WTC11 (cell line): ENCODE measurements at regions not wholly inside any gene's neighbourhood (a gene's known extent, or its start where the extent isn't known, plus 50 kb on each side); places are given as distances from the start of the nearest gene placed in this dataset.

Source experiments
- ATAC-seq: fragments of 200-7000 bp; cut with Tn5 transposase; 2 replicates; pipeline ENCODE4 v1.10.0; 2021; ENCODE audit warnings: mild to moderate bottlenecking, moderate library complexity
- CTCF ChIA-PET: fragments of 300-600 bp; sonication (Branson Sonifier 250); formaldehyde crosslinking; loops from one replicate; lab custom pipeline; 2021; ENCODE audit warnings: antibody characterized with exemption; lab: Charles Lee
- POLR2A ChIA-PET: fragments of 350-600 bp; sonication (Branson Sonifier 250); formaldehyde crosslinking; loops from one replicate; lab custom pipeline; 2021; ENCODE audit warnings: antibody characterized with exemption; lab: Charles Lee
- DNase-seq: peaks from one replicate; pipeline ENCODE4 v3.0.0; 2021; ENCODE audit warnings: low spot score
- H3K27ac Mint-ChIP-seq: 2 replicates; pipeline ENCODE4 v1.8.0; 2021; ENCODE audit warnings: mixed read lengths
- H3K27me3 Mint-ChIP-seq: 2 replicates; pipeline ENCODE4 v1.8.0; 2021; ENCODE audit warnings: low read depth, mild to moderate bottlenecking, moderate library complexity, mixed read lengths
- H3K36me3 Mint-ChIP-seq: 2 replicates; pipeline ENCODE4 v1.8.0; 2021; ENCODE audit warnings: mixed read lengths
- H3K4me1 Mint-ChIP-seq: 2 replicates; pipeline ENCODE4 v1.8.0; 2022; ENCODE audit warnings: mixed read lengths
- H3K4me3 Mint-ChIP-seq: 2 replicates; pipeline ENCODE4 v1.8.0; 2021; ENCODE audit warnings: mild to moderate bottlenecking, moderate library complexity, mixed read lengths
- H3K9me3 Mint-ChIP-seq: 2 replicates; pipeline ENCODE4 v1.8.0; 2021; ENCODE audit warnings: mixed read lengths
- FOXK1 ChIP-seq: sonication (generic); formaldehyde crosslinking; IDR thresholded peaks from 2 replicates; pipeline ENCODE4 v1.8.0; 2022; ENCODE audit warnings: mild to moderate bottlenecking, moderate library complexity, missing genetic modification reagents
- JUN ChIP-seq: sonication (generic); formaldehyde crosslinking; IDR thresholded peaks from 2 replicates; pipeline ENCODE4 v1.8.0; 2023; ENCODE audit warnings: mild to moderate bottlenecking, missing genetic modification reagents
- MYBL2 ChIP-seq: sonication (generic); formaldehyde crosslinking; IDR thresholded peaks from 2 replicates; pipeline ENCODE4 v1.8.1; 2023; ENCODE audit warnings: mild to moderate bottlenecking, moderate library complexity, missing genetic modification reagents
- NR1H2 ChIP-seq: sonication (generic); formaldehyde crosslinking; IDR thresholded peaks from 2 replicates; pipeline ENCODE4 v1.9.0; 2021; ENCODE audit warnings: mild to moderate bottlenecking, moderate library complexity, missing genetic modification reagents
- PRRX2 ChIP-seq: fragments of 250-450 bp; sonication (Bioruptor Pico); IDR thresholded peaks from 2 replicates; pipeline ENCODE4 v1.8.0; 2021; ENCODE audit warnings: mild to moderate bottlenecking
- RELA ChIP-seq: sonication (generic); formaldehyde crosslinking; IDR thresholded peaks from 2 replicates; pipeline ENCODE4 v1.8.1; 2022; ENCODE audit warnings: missing genetic modification reagents, mild to moderate bottlenecking, borderline replicate concordance
- SMAD4 ChIP-seq: sonication (generic); formaldehyde crosslinking; IDR thresholded peaks from 2 replicates; pipeline ENCODE4 v1.8.0; 2022; ENCODE audit warnings: mild to moderate bottlenecking, missing genetic modification reagents
- SP1 ChIP-seq: sonication (generic); formaldehyde crosslinking; conservative IDR thresholded peaks from 2 replicates; pipeline ENCODE4 v1.8.1; 2022; ENCODE audit warnings: missing genetic modification reagents
- ZNF219 ChIP-seq: sonication (generic); formaldehyde crosslinking; IDR thresholded peaks from 2 replicates; pipeline ENCODE4 v1.8.0; 2023; ENCODE audit warnings: missing genetic modification reagents, mild to moderate bottlenecking, borderline replicate concordance
- ZNF232 ChIP-seq: sonication (generic); formaldehyde crosslinking; IDR thresholded peaks from 2 replicates; pipeline ENCODE4 v1.8.0; 2022; ENCODE audit warnings: mild to moderate bottlenecking, missing genetic modification reagents
- ZNF396 ChIP-seq: fragments of 250-450 bp; sonication (Bioruptor Pico); IDR thresholded peaks from 2 replicates; pipeline ENCODE4 v1.8.0; 2021; ENCODE audit warnings: mild to moderate bottlenecking, moderate library complexity, borderline replicate concordance
- TF ChIP-seq, protein P1 (sequence below): fragments of 250-450 bp; sonication (Bioruptor Pico); IDR thresholded peaks from 2 replicates; pipeline ENCODE4 v1.9.0; 2021; ENCODE audit warnings: mild to moderate bottlenecking
- TF ChIP-seq, protein P2 (sequence below): sonication (generic); formaldehyde crosslinking; IDR thresholded peaks from 2 replicates; pipeline ENCODE4 v1.8.1; 2022; ENCODE audit warnings: mild to moderate bottlenecking, moderate library complexity, missing genetic modification reagents
- TF ChIP-seq, protein P3 (sequence below): sonication (generic); formaldehyde crosslinking; IDR thresholded peaks from 2 replicates; pipeline ENCODE4 v1.8.1; 2023; ENCODE audit warnings: mild to moderate bottlenecking, moderate library complexity, missing genetic modification reagents
- TF ChIP-seq, protein P4 (sequence below): sonication (generic); formaldehyde crosslinking; IDR thresholded peaks from 2 replicates; pipeline ENCODE4 v1.8.1; 2023; ENCODE audit warnings: mild to moderate bottlenecking, missing genetic modification reagents, borderline replicate concordance
- TF ChIP-seq, protein P5 (sequence below): fragments of 250-450 bp; sonication (Bioruptor Pico); IDR thresholded peaks from 2 replicates; pipeline ENCODE4 v1.9.0; 2021; ENCODE audit warnings: moderate library complexity, mild to moderate bottlenecking, inconsistent platforms, borderline replicate concordance
- TF ChIP-seq, protein P6 (sequence below): sonication (generic); formaldehyde crosslinking; IDR thresholded peaks from 2 replicates; pipeline ENCODE4 v1.8.1; 2023; ENCODE audit warnings: mild to moderate bottlenecking, missing genetic modification reagents, moderate library complexity
- TF ChIP-seq, protein P7 (sequence below): sonication (generic); formaldehyde crosslinking; IDR thresholded peaks from 2 replicates; pipeline ENCODE4 v1.8.0; 2022; ENCODE audit warnings: mild to moderate bottlenecking, missing genetic modification reagents
- TF ChIP-seq, protein P8 (sequence below): sonication (generic); formaldehyde crosslinking; IDR thresholded peaks from 2 replicates; pipeline ENCODE4 v1.8.0; 2022; ENCODE audit warnings: mild to moderate bottlenecking, missing genetic modification reagents

DNA sequence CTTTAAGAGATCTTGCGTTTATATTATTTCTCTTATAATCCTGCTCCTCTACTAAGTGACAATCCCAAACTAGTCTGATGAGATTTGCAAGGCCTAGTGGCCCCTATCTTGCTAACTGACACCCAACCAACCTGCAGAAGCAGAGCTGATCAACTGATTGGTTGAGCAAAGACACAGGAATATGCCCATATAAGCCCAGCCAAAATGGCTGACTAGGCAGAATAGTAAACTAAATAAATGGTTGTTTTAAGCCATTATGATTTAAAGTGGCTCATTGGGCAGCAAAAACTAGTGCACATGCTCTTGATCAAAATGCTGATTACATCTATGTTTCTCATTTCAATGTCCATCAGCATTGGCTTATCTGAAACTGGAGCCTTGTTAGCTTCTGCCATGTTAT, 238.0 kb upstream of the PDE4D start (continued):
- TF ChIP-seq SP1 (CRISPR knock-in tag) (no peak), SMAD4 (CRISPR knock-in tag) (no peak), JUN (CRISPR knock-in tag) (no peak)

DNA sequence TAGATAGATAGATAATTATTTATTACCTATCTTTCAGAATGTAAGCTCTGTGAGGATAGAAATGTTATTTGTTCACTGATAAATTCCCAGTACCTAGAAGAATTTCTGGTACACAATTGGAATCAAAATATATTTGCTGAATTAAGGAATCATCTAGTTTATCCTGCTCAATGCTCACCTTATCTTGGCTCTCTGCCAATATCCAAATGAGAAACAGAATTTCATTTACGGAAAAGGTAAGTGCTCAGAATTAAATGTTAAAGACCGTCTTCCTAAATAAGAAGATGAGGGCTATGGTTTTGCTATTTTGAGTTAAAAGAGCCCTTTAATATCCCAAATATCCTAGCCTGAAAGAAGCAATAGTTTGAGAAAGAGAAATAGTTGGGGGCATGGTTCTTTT, 232.1 kb upstream of the PDE4D start:
- no peak for DNase-seq
- ChIA-PET POLR2A (no interaction called here), CTCF (no interaction called here)
- TF ChIP-seq RELA (CRISPR knock-in tag) (no peak), FOXK1 (no peak), PRRX2 (CRISPR knock-in tag) (no peak), ZNF232 (CRISPR knock-in tag) (no peak)
- TF ChIP-seq, protein P1, sequence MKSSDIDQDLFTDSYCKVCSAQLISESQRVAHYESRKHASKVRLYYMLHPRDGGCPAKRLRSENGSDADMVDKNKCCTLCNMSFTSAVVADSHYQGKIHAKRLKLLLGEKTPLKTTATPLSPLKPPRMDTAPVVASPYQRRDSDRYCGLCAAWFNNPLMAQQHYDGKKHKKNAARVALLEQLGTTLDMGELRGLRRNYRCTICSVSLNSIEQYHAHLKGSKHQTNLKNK (CRISPR knock-in tag) = no peak
- TF ChIP-seq, protein P2, sequence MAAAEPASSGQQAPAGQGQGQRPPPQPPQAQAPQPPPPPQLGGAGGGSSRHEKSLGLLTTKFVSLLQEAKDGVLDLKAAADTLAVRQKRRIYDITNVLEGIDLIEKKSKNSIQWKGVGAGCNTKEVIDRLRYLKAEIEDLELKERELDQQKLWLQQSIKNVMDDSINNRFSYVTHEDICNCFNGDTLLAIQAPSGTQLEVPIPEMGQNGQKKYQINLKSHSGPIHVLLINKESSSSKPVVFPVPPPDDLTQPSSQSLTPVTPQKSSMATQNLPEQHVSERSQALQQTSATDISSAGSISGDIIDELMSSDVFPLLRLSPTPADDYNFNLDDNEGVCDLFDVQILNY (CRISPR knock-in tag) = no peak
- H3K4me3 Mint-ChIP-seq = no peak overlapping the region
- no peaks in the 10 kb centered on the region for H3K27me3 Mint-ChIP-seq
- H3K36me3 Mint-ChIP-seq = no peaks in the 10 kb centered on the region
- no peaks in the 10 kb centered on the region for H3K4me1 Mint-ChIP-seq
- ATAC-seq = no peak
- no peak overlapping the region for H3K27ac Mint-ChIP-seq
- peaks cover 8% of the 10 kb centered on the region for H3K9me3 Mint-ChIP-seq

DNA sequence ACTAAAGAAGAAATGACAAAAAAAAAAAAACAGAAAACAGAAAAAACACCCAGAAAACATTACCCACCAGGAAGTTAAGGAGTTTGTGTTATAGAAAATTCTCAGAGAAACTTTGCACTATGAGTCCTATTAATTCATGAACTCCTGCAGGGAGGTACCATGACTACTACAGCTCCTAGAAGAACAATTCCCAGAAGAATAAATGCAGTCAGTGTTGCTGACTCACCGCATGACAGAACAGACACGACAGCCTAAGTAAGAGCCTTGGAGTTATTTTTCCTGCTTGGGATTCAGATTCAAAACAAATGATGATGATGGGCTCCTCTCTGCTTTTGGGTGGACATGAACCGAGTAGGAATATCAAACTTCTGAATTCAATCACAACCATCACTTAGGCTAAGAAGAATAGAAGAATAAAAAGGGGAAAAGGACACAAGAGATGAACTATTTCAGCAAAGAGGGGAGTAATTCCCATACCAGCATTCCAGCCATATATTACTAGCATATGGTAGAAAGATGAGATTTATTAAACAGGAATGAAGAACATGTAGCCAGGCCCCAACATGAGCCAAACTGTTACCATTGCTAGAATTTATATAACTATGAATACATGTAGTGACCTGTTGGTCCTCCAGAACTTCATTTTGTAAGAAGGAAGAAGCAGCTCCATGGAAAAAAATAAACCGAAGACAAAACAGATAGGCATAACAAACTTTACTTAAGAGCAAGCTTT, 209.6 kb upstream of the PDE4D start:
- peaks cover 28% of the 10 kb centered on the region for H3K36me3 Mint-ChIP-seq
- H3K9me3 Mint-ChIP-seq = peaks cover 42% of the 10 kb centered on the region
- ChIA-PET POLR2A (no interaction called here), CTCF (no interaction called here)
- no peak for ATAC-seq
- no peak overlapping the region for H3K4me3 Mint-ChIP-seq
- H3K4me1 Mint-ChIP-seq = no peaks in the 10 kb centered on the region
- H3K27me3 Mint-ChIP-seq = peaks cover 6% of the 10 kb centered on the region
- no peak overlapping the region for H3K27ac Mint-ChIP-seq
- no peak for DNase-seq
- TF ChIP-seq, protein P3, sequence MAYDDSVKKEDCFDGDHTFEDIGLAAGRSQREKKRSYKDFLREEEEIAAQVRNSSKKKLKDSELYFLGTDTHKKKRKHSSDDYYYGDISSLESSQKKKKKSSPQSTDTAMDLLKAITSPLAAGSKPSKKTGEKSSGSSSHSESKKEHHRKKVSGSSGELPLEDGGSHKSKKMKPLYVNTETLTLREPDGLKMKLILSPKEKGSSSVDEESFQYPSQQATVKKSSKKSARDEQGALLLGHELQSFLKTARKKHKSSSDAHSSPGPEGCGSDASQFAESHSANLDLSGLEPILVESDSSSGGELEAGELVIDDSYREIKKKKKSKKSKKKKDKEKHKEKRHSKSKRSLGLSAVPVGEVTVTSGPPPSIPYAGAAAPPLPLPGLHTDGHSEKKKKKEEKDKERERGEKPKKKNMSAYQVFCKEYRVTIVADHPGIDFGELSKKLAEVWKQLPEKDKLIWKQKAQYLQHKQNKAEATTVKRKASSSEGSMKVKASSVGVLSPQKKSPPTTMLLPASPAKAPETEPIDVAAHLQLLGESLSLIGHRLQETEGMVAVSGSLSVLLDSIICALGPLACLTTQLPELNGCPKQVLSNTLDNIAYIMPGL (CRISPR knock-in tag) = no peak
- TF ChIP-seq, protein P2 (CRISPR knock-in tag) = no peak
- no peak for TF ChIP-seq ZNF396 (CRISPR knock-in tag)
- TF ChIP-seq JUN (CRISPR knock-in tag) = no peak
- TF ChIP-seq, protein P4, sequence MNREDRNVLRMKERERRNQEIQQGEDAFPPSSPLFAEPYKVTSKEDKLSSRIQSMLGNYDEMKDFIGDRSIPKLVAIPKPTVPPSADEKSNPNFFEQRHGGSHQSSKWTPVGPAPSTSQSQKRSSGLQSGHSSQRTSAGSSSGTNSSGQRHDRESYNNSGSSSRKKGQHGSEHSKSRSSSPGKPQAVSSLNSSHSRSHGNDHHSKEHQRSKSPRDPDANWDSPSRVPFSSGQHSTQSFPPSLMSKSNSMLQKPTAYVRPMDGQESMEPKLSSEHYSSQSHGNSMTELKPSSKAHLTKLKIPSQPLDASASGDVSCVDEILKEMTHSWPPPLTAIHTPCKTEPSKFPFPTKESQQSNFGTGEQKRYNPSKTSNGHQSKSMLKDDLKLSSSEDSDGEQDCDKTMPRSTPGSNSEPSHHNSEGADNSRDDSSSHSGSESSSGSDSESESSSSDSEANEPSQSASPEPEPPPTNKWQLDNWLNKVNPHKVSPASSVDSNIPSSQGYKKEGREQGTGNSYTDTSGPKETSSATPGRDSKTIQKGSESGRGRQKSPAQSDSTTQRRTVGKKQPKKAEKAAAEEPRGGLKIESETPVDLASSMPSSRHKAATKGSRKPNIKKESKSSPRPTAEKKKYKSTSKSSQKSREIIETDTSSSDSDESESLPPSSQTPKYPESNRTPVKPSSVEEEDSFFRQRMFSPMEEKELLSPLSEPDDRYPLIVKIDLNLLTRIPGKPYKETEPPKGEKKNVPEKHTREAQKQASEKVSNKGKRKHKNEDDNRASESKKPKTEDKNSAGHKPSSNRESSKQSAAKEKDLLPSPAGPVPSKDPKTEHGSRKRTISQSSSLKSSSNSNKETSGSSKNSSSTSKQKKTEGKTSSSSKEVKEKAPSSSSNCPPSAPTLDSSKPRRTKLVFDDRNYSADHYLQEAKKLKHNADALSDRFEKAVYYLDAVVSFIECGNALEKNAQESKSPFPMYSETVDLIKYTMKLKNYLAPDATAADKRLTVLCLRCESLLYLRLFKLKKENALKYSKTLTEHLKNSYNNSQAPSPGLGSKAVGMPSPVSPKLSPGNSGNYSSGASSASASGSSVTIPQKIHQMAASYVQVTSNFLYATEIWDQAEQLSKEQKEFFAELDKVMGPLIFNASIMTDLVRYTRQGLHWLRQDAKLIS (CRISPR knock-in tag) = no peak
- TF ChIP-seq, protein P5, sequence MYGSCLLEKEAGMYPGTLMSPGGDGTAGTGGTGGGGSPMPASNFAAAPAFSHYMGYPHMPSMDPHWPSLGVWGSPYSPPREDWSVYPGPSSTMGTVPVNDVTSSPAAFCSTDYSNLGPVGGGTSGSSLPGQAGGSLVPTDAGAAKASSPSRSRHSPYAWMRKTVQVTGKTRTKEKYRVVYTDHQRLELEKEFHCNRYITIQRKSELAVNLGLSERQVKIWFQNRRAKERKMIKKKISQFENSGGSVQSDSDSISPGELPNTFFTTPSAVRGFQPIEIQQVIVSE (CRISPR knock-in tag) = no peak
- TF ChIP-seq NR1H2 (CRISPR knock-in tag) = no peak
- TF ChIP-seq MYBL2 = no peak
- TF ChIP-seq FOXK1 = no peak
- TF ChIP-seq, protein P6, sequence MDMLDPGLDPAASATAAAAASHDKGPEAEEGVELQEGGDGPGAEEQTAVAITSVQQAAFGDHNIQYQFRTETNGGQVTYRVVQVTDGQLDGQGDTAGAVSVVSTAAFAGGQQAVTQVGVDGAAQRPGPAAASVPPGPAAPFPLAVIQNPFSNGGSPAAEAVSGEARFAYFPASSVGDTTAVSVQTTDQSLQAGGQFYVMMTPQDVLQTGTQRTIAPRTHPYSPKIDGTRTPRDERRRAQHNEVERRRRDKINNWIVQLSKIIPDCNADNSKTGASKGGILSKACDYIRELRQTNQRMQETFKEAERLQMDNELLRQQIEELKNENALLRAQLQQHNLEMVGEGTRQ (CRISPR knock-in tag) = no peak
- TF ChIP-seq ZNF219 = no peak
- TF ChIP-seq, protein P7, sequence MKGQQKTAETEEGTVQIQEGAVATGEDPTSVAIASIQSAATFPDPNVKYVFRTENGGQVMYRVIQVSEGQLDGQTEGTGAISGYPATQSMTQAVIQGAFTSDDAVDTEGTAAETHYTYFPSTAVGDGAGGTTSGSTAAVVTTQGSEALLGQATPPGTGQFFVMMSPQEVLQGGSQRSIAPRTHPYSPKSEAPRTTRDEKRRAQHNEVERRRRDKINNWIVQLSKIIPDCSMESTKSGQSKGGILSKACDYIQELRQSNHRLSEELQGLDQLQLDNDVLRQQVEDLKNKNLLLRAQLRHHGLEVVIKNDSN (CRISPR knock-in tag) = no peak
- TF ChIP-seq, protein P8, sequence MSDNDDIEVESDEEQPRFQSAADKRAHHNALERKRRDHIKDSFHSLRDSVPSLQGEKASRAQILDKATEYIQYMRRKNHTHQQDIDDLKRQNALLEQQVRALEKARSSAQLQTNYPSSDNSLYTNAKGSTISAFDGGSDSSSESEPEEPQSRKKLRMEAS = no peak
